OCI-LY3 (cell line): ENCODE measurements at regions not wholly inside any gene's neighbourhood (a gene's known extent, or its start where the extent isn't known, plus 50 kb on each side); places are given as distances from the start of the nearest gene placed in this dataset.

ENCODE experiments used
- H2AFZ ChIP-seq: fragments of 200-600, 300-600 bp; shearing (Covaris generic); 2 replicates; pipeline ENCODE4 v1.6.0; 2014; ENCODE audit warnings: antibody characterized with exemption, low read depth, low read length
- H3K27ac ChIP-seq: fragments of 200-600, 300-600 bp; sonication (generic); 2 replicates; pipeline ENCODE4 v1.5.1; 2014; ENCODE audit warnings: mild to moderate bottlenecking, low read length, moderate library complexity, mixed read lengths
- H3K27me3 ChIP-seq: fragments of 200-600, 300-600 bp; sonication (generic); 2 replicates; pipeline ENCODE4 v1.6.1; 2014; ENCODE audit warnings: low read depth, low read length, mixed read lengths
- H3K36me3 ChIP-seq: fragments of 200-600, 300-600 bp; sonication (generic); replicated peaks from 2 replicates; pipeline ENCODE3; 2014; ENCODE audit warnings: low read depth, low read length, mixed read lengths
- H3K4me1 ChIP-seq: fragments of 300-600, 200-600 bp; sonication (generic); 2 replicates; pipeline ENCODE4 v1.6.1; 2014; ENCODE audit warnings: low read length, mixed read lengths
- H3K4me2 ChIP-seq: fragments of 200-600, 300-600 bp; sonication (generic); 2 replicates; pipeline ENCODE4 v1.6.1; 2014; ENCODE audit warnings: low read length, mixed read lengths
- H3K4me3 ChIP-seq: fragments of 300-600, 200-600 bp; sonication (generic); 2 replicates; pipeline ENCODE4 v1.5.1; 2014; ENCODE audit warnings: antibody characterized with exemption, mild to moderate bottlenecking, low read length, moderate library complexity
- H3K79me2 ChIP-seq: fragments of 300-600, 200-600 bp; shearing (Covaris generic); 2 replicates; pipeline ENCODE4 v1.6.1; 2014; ENCODE audit warnings: mild to moderate bottlenecking, low read length, mixed read lengths
- H3K9ac ChIP-seq: fragments of 300-600, 200-600 bp; shearing (Covaris generic); 2 replicates; pipeline ENCODE4 v1.6.0; 2014; ENCODE audit warnings: mild to moderate bottlenecking, low read length, moderate library complexity
- H3K9me3 ChIP-seq: fragments of 200-600, 300-600 bp; shearing (Covaris generic); 2 replicates; pipeline ENCODE4 v1.6.1; 2014; ENCODE audit warnings: low read length, mixed read lengths; ENCODE audit not compliant: insufficient read depth
- H4K20me1 ChIP-seq: fragments of 200-600, 300-600 bp; sonication (generic); 2 replicates; pipeline ENCODE4 v1.6.1; 2016; ENCODE audit warnings: low read length, mixed read lengths; ENCODE audit not compliant: insufficient read depth
- EZH2phosphoT487 ChIP-seq: fragments of 200-600 bp; shearing (Covaris generic); IDR thresholded peaks from 2 replicates; pipeline ENCODE4 v1.6.1; 2018; ENCODE audit warnings: antibody characterized with exemption, mixed run types, low read depth
- TF ChIP-seq, protein P1 (sequence below): fragments of 200-600, 300-600 bp; sonication (generic); IDR thresholded peaks from 2 replicates; pipeline ENCODE4 v1.5.1; 2014; ENCODE audit warnings: antibody characterized with exemption, low read length, low read depth

- H3K36me3 ChIP-seq, result no peaks in the 10 kb centered on the region
- no peak overlapping the region for H3K9ac ChIP-seq
- H3K9me3 ChIP-seq, result no peaks in the 10 kb centered on the region
- no peak overlapping the region for H3K4me2 ChIP-seq
- H3K27me3 ChIP-seq, result no peaks in the 10 kb centered on the region
- no peak overlapping the region for H3K4me3 ChIP-seq
- H3K4me1 ChIP-seq, result no peaks in the 10 kb centered on the region
- TF ChIP-seq, protein P1, sequence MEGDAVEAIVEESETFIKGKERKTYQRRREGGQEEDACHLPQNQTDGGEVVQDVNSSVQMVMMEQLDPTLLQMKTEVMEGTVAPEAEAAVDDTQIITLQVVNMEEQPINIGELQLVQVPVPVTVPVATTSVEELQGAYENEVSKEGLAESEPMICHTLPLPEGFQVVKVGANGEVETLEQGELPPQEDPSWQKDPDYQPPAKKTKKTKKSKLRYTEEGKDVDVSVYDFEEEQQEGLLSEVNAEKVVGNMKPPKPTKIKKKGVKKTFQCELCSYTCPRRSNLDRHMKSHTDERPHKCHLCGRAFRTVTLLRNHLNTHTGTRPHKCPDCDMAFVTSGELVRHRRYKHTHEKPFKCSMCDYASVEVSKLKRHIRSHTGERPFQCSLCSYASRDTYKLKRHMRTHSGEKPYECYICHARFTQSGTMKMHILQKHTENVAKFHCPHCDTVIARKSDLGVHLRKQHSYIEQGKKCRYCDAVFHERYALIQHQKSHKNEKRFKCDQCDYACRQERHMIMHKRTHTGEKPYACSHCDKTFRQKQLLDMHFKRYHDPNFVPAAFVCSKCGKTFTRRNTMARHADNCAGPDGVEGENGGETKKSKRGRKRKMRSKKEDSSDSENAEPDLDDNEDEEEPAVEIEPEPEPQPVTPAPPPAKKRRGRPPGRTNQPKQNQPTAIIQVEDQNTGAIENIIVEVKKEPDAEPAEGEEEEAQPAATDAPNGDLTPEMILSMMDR, result no peak
- no peak for TF ChIP-seq EZH2phosphoT487
- H4K20me1 ChIP-seq, result no peaks in the 10 kb centered on the region
- no peaks in the 10 kb centered on the region for H3K79me2 ChIP-seq
- no peak overlapping the region for H2AFZ ChIP-seq
- no peak overlapping the region for H3K27ac ChIP-seq
These were observed 986.5 kb downstream of the KCNMA1 start for GRCh38 chr10:76651154-76651553.

DNA sequence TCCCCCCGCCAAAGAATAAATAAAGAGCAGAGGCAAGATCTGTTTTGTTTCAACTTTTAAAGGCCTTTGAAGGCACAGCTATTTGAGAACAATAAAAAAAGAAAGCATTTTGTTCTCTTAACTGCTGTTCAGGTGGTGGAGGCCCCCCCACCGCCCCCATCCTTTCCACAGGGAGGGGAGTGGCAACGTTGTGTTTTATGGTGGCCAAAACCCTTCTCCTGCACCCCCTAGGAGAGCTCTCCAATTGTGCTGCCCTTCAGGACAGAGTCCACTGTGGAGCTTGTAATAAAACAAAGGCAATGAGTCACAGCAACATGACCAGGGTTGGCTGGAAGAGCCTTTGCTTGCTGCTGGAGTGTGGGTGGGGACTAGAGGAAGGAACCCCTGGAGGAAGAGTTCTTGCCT, 987.9 kb downstream of the KCNMA1 start:
- no peak for TF ChIP-seq EZH2phosphoT487
- TF ChIP-seq, protein P1, result no peak
- Histone ChIP-seq H4K20me1 (no peaks in the 10 kb centered on the region), H3K27me3 (no peaks in the 10 kb centered on the region), H3K36me3 (no peaks in the 10 kb centered on the region), H3K4me2 (no peak overlapping the region), H3K9me3 (no peaks in the 10 kb centered on the region), H3K4me3 (no peak overlapping the region), H3K4me1 (no peaks in the 10 kb centered on the region), H3K79me2 (no peaks in the 10 kb centered on the region), H2AFZ (no peak overlapping the region), H3K27ac (no peak overlapping the region), H3K9ac (no peak overlapping the region)

DNA sequence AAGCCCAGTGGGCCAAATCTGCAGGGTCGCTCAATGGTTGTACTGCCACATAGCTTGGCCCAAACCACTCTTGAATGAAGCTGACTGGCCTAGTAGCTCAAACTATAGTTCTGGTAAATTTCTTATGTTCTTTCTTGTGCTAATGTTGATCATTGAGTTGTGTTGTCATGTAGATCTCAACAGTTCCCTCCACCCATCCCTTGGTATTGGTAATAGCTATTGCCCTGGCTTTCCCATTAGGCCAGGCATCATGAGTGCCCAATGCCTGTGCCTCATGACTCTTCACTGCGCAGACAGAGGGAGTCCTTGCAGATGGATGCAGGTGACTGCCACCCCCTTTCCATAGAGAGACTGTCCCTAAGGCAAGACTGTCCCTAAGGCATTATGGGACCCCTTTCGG, 988.4 kb downstream of the KCNMA1 start:
- Histone ChIP-seq H3K4me3 (no peak overlapping the region), H3K4me2 (no peak overlapping the region), H3K79me2 (no peaks in the 10 kb centered on the region), H3K9ac (no peak overlapping the region), H4K20me1 (no peaks in the 10 kb centered on the region), H3K4me1 (no peaks in the 10 kb centered on the region), H3K36me3 (no peaks in the 10 kb centered on the region), H3K27me3 (no peaks in the 10 kb centered on the region), H2AFZ (no peak overlapping the region), H3K27ac (no peak overlapping the region), H3K9me3 (no peaks in the 10 kb centered on the region)
- TF ChIP-seq EZH2phosphoT487, result no peak
- TF ChIP-seq, protein P1, result no peak

DNA sequence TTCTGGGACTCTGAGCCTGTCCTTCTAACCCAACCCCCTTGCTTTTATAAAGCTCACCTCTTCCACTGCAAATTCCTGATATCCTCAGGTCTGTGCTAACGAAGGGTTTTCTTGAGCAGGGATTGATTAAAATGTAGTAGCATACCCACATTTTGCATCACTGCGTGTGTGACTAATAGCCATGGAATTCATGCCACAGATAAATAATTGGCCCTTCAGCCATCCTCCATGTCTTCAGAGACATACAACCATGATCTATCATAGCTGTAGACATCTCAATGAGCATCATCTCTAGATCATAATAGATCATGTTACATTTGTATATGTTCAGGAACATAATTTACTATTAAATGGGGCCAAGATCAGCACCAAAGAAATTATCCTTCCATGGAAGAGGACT, 990.3 kb downstream of the KCNMA1 start:
- Histone ChIP-seq H3K36me3 (no peaks in the 10 kb centered on the region), H3K4me3 (no peak overlapping the region), H3K27ac (no peak overlapping the region), H3K9me3 (no peaks in the 10 kb centered on the region), H3K4me1 (no peaks in the 10 kb centered on the region), H3K9ac (no peak overlapping the region), H3K4me2 (no peak overlapping the region), H4K20me1 (no peaks in the 10 kb centered on the region), H3K27me3 (no peaks in the 10 kb centered on the region), H2AFZ (no peak overlapping the region), H3K79me2 (no peaks in the 10 kb centered on the region)
- TF ChIP-seq EZH2phosphoT487, result no peak
- TF ChIP-seq, protein P1, result no peak
